ENCODE measurements at regions not wholly inside any gene's neighbourhood (a gene's known extent, or its start where the extent isn't known, plus 50 kb on each side); places are given as distances from the start of the nearest gene placed in this dataset.
"Not testable (repeated sequence)": the region's sequence is repeated elsewhere in the genome, so short reads cannot be mapped to it uniquely, and the experiment has no call there.

DNA sequence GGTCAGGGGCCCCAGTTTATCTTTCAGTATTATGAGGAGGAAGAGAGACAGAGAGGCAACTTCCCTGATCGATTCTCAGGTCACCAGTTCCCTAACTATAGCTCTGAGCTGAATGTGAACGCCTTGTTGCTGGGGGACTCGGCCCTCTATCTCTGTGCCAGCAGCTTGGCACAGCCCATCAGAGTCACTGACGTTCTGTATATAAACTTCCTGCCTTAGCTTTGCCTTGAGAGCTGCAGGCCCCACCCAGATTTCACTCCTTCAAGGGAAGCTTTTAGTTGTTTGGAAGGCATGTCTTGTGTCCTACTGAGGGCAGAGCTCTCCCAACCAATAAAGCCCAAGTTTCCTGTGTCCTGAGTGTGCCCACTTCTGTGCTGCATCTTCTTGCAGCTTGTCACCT, 242.5 kb upstream of the PRSS58 start:
- no peak for DNase-seq (ENCODE audit: low read depth)

DNA sequence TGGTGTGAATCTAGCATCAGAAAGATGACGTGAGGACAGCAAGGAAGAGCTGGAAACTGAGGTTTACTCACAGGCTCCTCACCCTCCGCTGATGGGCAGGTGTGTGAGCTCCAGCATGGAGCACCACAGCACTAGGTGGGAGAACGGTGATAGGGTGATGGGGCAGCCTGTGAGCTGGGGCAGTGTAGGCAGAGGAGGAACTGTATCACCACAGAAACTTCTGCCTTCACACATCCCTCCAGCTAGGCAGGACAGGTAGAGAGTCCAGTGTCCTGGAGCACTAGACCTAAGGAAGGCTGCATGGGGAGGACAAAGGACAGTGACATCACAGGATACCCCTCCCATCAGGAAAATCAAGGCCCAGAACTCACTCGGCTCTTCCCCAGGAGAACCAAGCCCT, 241.8 kb upstream of the PRSS58 start:
- no peak for DNase-seq (ENCODE audit: low read depth)

GRCh38 chr7:142498364-142498763, 240.5 kb upstream of the PRSS58 start:
- DNase-seq (ENCODE audit: low read depth), result no peak

GRCh38 chr7:142496545-142496991, 238.7 kb upstream of the PRSS58 start:
- no peak for DNase-seq (ENCODE audit: low read depth)

DNA sequence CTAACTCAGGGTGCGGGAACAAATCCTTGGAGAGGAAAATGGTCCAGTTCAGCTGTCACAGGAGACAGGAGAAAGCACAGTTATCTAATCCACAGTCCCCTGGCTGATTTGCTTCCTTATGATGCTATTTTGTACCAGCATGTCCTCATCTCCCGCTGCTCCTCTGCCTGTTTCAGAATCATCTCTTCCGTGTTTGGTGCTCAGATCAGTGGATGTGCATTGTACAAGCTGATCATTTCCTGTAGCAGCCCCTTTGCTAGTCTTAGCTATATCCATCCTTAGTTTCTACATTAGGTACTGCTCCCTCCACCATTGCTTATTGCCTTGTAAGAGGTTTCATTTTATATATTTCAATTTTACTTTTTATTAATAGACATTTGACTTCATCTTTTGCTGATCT, 238.0 kb upstream of the PRSS58 start:
- not testable (repeated sequence) for DNase-seq (ENCODE audit: low read depth)

DNA sequence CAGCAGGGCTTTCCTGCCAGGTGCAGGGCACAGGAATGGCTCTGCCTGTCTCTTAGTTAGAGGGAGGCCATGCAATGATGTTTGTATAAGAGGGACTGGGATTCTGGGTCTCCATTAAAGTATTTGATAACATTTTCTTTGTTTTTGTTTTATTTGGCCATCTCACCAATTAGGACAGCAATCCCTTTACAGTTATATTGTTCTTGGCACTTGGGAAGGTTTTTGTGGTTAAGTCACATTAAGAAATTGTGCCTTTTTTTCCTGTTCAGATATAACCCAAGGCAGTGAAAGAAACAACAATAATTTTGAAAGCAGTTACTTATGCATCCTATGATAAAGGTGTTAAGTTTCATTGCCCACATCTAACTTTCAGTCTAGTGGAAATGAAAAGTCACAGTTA, 237.4 kb upstream of the PRSS58 start:
- not testable (repeated sequence) for DNase-seq (ENCODE audit: low read depth)

DNA sequence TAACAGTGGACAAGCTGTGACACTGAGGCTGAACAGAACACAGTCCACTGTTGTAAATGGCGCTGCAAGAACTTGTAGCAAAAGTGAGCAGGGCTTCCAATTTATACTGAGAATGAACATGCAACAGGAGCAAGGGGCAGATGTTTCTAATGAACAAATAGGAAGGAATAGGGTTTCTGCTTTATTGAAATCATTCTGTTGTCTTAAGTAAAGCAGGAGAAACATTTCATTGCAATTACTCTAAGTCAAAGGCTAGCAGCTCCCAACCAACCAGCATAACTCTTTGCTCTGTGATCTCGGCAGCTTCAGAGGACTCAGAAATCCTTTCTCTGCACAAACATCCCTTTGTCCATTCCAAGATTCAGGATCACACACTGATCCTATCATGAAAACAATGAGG, 236.2 kb upstream of the PRSS58 start:
- DNase-seq (ENCODE audit: low read depth), result no peak

- no peak for DNase-seq (ENCODE audit: low read depth)
These were observed 231.0 kb upstream of the PRSS58 start for GRCh38 chr7:142488842-142489241.

DNA sequence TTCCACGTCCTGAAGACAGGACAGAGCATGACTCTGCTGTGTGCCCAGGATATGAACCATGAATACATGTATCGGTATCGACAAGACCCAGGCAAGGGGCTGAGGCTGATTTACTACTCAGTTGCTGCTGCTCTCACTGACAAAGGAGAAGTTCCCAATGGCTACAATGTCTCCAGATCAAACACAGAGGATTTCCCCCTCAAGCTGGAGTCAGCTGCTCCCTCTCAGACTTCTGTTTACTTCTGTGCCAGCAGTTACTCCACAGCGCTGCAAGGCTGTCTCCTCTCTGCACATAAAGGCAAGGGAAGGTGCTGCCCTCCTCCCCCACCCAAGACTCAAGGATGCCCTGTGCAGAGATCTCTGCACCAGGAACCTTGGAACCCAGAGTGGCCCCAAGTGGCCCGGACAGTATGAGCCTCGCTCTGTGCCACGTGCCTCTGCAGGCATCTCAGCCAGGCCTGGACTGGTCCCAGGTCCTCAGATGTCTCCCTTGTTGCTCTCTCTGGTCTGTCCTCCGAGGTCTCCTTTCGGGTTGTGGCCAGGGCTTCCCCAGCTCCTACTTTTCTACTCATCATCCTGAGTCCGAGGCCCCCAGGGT, 230.3 kb upstream of the PRSS58 start:
- DNase-seq (ENCODE audit: low read depth), result no peak

DNA sequence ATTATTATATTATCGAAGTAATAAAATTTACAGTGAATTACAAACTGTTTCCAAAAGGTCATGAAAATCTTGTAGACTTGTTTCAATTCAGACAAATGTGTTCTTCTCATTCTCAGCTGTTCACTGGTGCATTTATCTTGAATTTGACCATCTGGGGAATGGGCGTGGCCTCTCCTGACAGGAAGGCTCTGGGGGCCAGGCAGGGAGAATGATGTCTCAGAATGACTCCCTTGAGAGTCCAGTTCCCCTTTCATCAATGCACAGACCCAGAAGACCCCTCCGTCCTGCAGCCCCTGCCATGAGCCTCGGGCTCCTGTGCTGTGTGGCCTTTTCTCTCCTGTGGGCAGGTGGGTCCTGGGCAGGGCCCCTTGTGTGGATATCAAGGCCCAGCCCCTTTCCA, 229.7 kb upstream of the PRSS58 start:
- not testable (repeated sequence) for DNase-seq (ENCODE audit: low read depth)

GRCh38 chr7:142487124-142487523, 229.3 kb upstream of the PRSS58 start:
- no peak for DNase-seq (ENCODE audit: low read depth)

DNA sequence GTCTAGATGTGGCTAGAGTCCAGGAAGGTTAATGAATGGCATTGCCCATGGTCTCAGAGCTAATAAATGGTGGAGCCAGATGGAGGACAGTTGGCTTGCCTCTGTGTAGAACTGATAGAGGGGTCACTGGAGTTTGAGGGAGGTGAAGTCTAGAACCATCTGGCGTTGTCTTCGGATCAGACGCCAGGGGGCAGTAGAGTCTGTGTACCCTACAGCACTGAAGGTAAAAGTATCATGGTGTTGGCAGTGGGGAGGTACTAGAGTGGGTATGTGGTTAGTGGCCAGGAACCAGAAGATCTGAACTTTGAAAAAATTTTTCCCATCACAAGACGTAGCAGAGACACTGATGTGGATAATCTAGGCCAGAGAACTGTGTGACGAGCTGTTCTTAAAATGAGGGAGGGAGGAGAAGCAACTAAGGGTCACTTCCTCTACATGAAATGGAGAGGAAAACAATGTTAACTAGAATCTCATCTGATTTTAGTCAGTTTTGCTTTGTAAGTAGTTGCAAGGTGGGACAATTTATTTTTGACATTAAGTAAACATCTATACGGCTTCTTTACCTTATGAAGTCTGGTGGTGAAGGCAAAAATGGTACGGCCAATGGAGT, 227.9 kb upstream of the PRSS58 start:
- DNase-seq (ENCODE audit: low read depth), result no peak

GRCh38 chr7:142483659-142484317, 225.9 kb upstream of the PRSS58 start:
- no peak for DNase-seq (ENCODE audit: low read depth)

GRCh38 chr7:142482891-142483658, 225.2 kb upstream of the PRSS58 start:
- DNase-seq (ENCODE audit: low read depth), result no peak

- DNase-seq (ENCODE audit: low read depth), result no peak
These were observed 223.7 kb upstream of the PRSS58 start for GRCh38 chr7:142481548-142481947.

GRCh38 chr7:142478479-142479220, 220.8 kb upstream of the PRSS58 start:
- DNase-seq (ENCODE audit: low read depth), result no peak

DNA sequence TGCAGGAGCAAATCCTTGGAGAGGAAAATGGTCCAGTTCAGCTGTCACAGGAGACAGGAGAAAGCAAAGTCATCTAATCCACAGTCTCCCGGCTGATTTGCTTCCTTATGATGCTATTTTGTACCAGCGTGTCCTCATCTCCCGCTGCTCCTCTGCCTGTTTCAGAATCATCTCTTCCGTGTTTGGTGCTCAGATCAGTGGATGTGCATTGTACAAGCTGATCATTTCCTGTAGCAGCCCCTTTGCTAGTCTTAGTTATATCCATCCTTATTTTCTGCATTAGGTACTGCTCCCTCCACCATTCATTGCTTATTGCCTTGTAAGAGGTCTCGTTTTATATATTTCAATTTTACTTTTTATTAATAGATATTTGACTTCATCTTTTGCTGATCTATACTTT, 219.9 kb upstream of the PRSS58 start:
- DNase-seq (ENCODE audit: low read depth), result not testable (repeated sequence)

DNA sequence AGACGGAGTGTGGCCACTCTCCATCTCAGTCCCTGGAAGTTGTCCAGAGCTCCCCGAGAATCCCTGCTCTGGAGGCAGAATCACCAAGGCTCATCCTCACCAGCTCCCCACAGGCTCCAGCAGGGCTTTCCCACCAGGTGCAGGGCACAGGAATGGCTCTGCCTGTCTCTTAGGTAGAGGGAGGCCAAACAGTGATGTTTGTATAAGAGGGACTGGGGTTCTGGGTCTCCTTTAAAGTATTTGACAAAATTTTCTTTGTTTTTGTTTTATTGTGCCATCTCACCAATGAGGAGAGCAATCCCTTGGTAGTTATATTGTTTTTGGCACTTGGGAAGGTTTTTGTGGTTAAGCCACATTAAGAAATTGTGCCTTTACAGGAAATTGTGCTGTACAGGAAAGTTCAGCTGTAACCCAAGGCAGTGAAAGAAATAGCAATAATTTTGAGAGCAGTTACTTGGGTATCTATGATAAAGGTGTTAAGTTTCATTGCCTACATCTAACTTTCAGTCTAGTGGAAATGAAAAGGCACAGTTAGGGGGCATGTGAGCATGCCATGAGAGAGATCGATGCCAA, 219.3 kb upstream of the PRSS58 start:
- no peak for DNase-seq (ENCODE audit: low read depth)

DNA sequence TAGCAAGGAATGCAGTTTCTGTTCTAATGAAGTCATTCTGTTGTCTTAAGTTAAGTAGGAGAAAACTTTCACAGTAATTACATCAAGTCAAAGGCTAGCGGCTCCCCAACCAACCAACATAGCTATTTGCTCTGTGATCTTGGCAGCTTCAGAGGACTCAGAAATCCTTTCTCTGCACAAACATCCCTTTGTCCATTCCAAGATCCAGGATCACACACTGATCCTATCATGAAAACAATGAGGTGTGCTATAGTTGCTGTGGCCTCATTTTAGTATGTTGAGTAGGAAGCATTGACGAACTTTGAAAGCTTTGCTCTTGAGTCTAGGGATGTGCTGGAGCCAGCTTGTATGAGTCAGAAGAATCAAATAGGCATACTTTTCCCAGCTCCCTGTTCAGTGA, 218.2 kb upstream of the PRSS58 start:
- DNase-seq (ENCODE audit: low read depth), result no peak

- DNase-seq (ENCODE audit: low read depth), result no peak
These were observed 214.0 kb upstream of the PRSS58 start for GRCh38 chr7:142471820-142472219.

DNA sequence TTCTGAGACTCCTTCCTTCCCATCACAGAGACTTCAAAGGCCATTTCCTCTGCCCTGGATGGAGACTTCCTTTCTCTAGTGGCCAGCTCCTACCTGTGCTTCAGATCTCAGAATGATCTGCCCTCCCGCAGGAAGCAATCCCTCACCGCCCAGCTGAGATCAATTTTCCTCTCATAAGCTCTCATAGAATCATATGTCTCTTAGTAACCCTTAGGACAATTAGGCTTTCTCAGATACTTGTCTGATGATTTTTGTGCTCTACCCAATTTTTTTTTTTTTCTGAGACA, 212.6 kb upstream of the PRSS58 start:
- DNase-seq (ENCODE audit: low read depth), result no peak

All from GM04503 (cell line).